NCI-H774 (cell line): ENCODE measurements at regions not wholly inside any gene's neighbourhood (a gene's known extent, or its start where the extent isn't known, plus 50 kb on each side); places are given as distances from the start of the nearest gene placed in this dataset.

Experiments
- DNase-seq: peaks from one replicate; lab custom pipeline; 2025; lab: John Stamatoyannopoulos, UW

DNA sequence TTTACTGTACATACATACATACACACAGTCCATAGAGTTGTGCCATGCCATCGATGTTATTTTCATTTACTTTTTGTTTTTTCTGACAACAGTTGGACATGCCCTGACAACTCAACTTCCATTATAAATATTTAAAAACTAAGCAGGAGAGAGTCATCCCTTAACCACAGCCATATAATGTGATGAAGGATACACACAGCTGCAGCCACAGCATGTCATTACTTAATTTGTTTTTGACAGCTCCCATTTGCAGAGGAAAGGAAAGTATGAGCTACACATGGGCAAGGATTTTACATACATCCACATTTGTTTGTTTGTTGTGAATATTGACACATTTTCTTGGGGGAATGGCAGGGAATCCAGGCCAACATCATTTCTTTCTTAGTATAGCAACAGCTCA lies 91.5 kb upstream of the TUT7 start:
- no peak for DNase-seq

DNA sequence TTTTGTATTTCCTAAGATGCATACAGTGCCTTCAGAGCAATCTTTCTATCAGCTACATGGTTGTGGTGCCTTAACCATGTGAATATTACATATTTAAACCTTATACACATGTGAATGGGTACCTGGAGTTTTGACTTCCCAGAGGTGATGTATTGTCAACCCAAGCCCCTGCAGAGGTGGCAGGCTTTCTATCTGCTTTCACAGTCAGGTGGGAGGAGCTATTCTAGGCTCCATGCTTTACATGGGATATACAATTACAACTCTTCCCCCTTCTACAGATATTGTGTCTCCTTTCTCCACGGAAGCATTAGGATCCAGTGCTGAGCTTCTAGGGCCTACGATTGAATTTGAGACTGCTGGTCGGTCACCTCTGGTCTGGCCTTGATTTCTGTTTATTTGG lies 89.8 kb upstream of the TUT7 start:
- DNase-seq: no peak

DNA sequence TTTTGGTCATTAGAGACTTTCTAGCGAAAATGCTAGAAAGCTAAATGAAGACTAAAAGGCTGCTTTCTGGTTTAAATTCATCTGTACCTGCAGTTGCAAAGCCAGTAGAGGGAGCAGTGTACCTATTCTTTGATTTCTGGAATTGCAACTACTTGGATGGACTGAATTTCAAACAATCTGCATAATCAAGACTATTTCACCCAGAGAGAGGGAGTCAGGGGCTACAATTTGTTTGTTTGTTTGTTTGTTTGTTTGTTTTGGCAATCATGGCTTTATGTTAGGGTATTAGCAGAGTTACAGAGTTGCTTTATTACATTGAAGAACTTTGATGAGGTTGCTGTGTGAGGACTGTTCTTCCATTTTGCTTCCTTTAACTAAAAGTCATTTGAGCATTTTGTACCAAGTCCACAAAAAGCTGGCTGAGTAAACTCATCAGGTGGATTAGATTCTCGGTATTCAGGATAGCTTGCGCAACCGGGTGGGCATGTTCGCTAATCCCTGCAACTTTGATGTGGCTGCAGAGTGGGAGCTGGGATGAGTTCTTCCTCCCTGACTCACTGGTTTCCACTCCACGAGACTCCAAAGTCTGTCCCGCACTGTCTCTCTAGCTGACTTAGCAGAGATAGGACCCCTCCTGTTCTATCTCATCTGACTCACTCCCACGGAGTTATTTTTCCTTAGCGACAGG lies 80.0 kb upstream of the TUT7 start:
- peak; percentile 5 for DNase-seq

DNA sequence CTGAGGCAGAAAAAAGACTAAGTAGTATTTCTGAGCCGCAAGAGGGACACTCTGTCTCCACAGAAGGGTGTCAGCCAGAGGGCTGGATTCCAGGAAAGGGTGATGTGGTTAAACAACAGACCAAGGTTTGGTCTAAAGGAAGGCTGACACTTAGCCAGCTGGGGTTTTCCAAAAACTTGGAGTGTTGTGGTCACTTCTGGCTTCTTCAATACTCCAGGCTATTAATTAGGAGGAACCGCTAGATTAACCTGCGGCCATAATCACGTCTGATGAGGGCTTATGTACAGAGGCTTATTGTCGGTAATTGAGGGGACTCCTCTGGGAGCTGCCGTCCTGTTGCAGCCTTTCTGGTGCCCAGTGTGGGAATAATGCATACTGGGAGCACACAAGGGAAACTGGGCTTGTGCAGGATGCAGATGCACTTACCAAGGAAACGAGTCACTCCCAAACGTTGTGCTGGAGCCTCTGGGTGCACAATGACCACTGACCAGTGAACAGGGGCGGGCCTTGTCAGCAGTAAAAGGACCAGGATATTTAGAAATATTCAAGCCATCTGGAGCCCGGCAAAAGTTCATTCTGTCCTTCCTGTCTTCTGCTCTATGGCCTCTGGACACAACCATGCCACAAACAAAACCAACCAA lies 70.2 kb upstream of the TUT7 start:
- no peak for DNase-seq

DNA sequence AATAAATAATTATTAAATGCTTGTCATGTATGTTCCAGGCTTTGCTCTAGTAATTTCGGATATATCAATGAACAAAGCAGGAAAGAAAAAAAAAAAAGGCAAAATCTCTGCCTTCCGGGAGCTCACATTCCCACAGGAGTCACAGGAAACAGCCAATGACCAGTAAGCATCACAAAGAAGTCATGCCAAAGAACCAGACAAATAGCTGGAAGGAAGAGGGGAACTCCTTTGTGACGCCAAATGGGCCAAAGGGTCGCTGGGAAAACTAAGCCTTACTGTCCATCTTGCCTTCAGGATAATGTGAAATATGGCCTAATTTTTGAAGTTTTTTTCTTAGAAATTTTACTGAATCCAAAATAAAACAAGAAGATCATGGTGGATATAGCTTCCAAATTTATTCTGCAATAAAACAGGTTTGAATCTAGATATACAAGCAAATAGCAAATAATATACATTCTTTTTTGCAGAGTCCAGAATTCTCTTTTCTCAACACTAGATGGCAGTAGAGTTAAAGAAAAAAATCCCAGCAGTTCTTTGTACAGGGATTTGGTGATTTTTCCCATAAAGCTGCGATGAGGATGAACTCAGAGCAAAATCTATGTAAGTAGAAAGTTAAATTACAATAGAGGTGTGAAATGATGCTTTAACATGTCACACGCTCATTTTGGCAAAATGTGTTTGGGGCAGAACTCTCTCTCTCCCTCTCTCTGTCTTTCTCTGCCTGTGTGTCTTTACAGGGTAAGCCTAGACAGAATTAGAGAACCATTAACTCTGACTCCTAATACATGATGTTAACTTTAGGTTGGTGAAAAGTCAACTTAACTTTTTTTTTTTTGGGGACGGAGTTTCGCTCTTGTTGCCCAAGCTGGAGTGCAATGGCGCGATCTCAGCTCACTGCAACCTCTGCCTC lies 60.0 kb upstream of the TUT7 start:
- DNase-seq: no peak

DNA sequence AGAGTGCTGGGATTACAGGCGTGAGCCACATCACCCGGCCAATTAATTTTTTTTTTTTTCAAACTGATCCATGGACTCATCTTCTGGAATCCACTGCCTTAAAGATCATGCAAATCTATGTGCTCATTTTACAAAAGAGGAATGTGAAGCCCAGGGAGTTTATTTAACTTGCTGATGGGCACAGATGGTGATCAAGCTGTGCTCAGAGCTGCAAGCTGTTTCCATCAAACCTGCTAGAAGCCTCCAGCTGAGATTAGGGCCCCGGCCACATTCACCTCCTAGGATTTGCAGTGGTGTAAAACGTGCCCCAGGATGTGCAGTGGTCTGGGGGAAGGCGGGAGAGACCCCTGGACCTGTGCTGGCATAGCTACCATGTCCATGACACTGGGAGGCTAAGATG lies 56.1 kb upstream of the TUT7 start:
- no peak for DNase-seq

DNA sequence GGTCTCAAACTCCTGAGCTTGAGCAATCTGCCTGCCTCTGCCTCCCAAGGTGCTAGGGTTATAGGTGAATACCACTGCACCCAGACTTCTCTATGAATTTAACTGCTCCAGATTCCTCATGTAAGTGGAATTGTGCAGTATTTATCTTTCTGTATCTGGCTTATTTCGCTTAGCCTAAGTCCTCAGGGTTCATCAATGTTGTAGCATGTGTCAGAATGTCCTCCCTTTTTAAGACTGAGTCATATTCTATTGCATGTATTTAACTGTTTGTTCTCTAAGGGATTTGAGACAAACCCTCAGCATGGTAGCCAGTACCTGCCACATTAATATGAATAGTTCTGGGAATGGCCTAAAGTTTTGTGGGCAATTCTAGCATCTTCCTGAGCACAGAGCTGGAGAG lies 53.9 kb upstream of the TUT7 start:
- DNase-seq: no peak

DNA sequence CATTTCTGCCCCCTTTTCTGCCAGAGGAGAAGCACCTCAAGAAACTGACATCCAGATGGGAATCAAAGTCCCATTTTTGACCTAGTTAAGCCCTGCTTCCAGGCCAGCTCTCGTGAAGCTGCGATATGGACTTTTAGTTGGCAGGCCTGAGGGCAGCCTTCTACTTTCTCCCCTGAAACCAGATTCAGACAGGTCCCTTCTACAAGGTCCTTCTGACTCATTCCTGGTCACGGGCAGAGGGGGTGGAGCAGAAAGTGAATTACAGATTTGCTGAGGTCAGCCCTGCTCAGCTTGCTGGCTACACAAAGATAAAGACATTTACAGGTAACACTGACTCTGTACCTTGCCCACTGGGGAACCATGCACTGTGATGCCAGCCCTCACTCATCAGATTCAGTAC lies 52.8 kb upstream of the TUT7 start:
- no peak for DNase-seq

DNA sequence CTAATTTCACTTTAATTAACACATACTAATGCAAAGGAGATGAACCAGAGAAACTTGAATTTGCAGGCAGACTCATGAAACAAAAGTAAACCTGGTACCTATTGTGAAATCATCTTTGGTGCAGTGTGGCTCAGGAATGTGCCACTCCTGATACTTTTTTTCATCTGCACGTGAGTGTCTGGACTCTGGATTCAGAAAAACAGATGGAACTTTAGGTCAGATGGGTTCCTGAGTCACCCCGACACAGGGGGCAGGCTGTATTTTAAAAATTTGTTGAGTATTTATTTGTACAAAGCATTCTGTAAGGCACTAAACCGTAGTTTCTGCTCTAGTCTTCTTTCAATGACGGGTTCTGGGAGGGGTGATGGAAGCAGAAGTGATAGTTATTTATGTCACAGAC lies 52.2 kb upstream of the TUT7 start:
- DNase-seq: no peak

DNA sequence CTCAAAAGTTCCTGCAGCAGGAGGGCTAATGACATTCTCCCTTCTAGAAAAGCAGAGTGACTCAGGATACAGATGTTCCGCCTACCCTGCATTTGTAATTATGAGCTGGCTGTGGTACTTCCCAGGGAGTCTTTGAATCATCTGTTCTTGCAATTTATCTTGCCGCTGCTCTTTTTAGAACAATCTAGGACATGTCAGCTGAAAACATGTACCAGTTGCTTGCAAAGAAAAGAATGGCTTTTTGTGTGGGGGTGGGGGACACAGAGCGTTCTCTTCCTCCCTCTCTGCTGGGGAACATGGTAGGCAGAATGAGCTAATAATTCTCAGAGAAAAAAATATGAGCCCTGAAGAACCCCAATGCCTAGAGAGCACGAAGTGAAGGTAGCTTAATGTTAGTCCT lies 51.7 kb upstream of the TUT7 start:
- DNase-seq: no peak

DNA sequence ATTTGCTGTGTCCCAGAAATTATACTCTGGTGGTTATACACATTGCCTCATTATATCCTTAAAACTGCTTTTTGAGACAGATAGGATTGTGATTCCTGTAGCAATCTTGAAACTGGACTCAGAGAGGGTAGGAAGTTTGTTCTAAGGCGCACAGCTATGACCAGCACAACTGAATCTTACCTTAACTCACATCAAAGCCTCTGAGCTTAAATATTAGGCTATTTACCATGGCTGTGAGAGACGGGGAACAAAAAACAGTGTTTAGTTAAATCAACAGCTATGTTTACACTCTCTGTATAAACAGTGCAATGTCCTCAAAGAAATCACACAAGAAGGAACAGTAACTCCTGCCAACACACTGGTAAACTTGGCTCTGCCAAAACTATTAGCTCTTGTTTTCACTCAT lies 50.9 kb upstream of the TUT7 start:
- peak; percentile 19 for DNase-seq
